GM10266 (cell line): ENCODE measurements at regions not wholly inside any gene's neighbourhood (a gene's known extent, or its start where the extent isn't known, plus 50 kb on each side); places are given as distances from the start of the nearest gene placed in this dataset.
A peak's percentile ranks its signal among the peaks of the same experiment; 100 is the strongest.

ENCODE experiments used
- DNase-seq: peaks from one replicate; pipeline ENCODE4 v3.0.0; 2012; ENCODE audit errors: extremely low spot score
- TF ChIP-seq, protein P1 (sequence below): IDR thresholded peaks from 2 replicates; pipeline ENCODE4 v1.5.1; 2012; ENCODE audit warnings: mild to moderate bottlenecking, low read depth; ENCODE audit not compliant: control insufficient read depth, insufficient read depth; ENCODE audit errors: missing control alignments

GRCh38 chr2:16565481-16565880 is 100.2 kb downstream of the CYRIA start:
- TF ChIP-seq, protein P1, sequence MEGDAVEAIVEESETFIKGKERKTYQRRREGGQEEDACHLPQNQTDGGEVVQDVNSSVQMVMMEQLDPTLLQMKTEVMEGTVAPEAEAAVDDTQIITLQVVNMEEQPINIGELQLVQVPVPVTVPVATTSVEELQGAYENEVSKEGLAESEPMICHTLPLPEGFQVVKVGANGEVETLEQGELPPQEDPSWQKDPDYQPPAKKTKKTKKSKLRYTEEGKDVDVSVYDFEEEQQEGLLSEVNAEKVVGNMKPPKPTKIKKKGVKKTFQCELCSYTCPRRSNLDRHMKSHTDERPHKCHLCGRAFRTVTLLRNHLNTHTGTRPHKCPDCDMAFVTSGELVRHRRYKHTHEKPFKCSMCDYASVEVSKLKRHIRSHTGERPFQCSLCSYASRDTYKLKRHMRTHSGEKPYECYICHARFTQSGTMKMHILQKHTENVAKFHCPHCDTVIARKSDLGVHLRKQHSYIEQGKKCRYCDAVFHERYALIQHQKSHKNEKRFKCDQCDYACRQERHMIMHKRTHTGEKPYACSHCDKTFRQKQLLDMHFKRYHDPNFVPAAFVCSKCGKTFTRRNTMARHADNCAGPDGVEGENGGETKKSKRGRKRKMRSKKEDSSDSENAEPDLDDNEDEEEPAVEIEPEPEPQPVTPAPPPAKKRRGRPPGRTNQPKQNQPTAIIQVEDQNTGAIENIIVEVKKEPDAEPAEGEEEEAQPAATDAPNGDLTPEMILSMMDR: no peak
- no peak for DNase-seq

GRCh38 chr2:16561676-16562075 is 104.0 kb downstream of the CYRIA start:
- no peak for DNase-seq
- TF ChIP-seq, protein P1: no peak

DNA sequence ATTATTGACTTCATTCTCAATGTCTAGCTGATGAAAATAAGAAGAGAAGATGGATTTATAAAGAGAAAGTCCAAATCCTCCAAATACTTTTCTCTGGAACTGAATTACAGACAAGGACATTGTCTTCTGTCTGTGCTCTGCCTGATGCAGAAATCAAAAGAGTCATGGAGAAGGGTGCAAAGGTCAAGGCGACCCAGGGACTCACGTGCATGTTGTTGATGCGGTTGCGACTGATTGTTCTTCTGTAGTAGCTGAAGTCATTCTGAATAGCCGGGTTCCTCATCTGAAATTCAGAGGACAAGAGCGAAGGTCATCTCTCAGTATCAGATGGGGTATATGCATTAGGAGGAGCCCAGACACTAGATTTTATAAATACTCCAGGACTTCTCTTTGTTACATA is 104.4 kb downstream of the CYRIA start:
- no peak for DNase-seq
- TF ChIP-seq, protein P1: no peak

- DNase-seq: no peak
- TF ChIP-seq, protein P1: no peak
Observed at GRCh38 chr2:16559278-16560067, 106.2 kb downstream of the CYRIA start.

GRCh38 chr2:16554060-16554583 is 111.5 kb downstream of the CYRIA start:
- TF ChIP-seq, protein P1: no peak

DNA sequence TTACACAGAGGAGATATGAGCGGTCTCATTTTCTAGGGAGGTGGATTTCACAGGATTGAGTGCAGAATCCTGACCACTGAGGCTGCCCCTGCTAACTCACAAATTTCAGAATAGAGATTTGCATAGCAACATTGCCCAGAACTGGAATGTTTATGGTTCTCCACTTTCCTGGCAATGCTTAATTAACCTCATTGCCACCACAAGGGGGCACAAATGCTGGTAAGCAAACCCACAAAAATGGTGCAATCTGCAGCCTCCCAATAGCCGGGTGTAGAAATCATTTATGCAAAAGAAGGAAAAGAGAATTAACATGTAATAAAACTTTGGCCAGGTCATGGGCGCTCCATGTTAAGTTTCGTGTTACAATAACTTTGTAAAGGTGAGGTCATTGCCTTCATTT is 112.4 kb downstream of the CYRIA start:
- DNase-seq: peak; percentile 13

More at GRCh38 chr2:16554060-16554583, 111.5 kb downstream of the CYRIA start:
- no peak for DNase-seq

More for the DNA sequence above, 112.4 kb downstream of the CYRIA start:
- TF ChIP-seq, protein P1: peak; percentile 60
